ENCODE measurements at regions not wholly inside any gene's neighbourhood (a gene's known extent, or its start where the extent isn't known, plus 50 kb on each side); places are given as distances from the start of the nearest gene placed in this dataset.

- DNase-seq, result no peak
- Mint-ChIP-seq H3K27ac (ENCODE audit: unreplicated experiment) (no peak overlapping the region), H3K4me1 (ENCODE audit: low read depth, unreplicated experiment) (no peaks in the 10 kb centered on the region), H3K4me3 (ENCODE audit: low read depth, unreplicated experiment) (no peak overlapping the region), H3K9me3 (ENCODE audit: low read depth, unreplicated experiment) (peaks cover 10% of the 10 kb centered on the region), H3K36me3 (ENCODE audit: insufficient read depth, unreplicated experiment) (no peaks in the 10 kb centered on the region), H3K27me3 (ENCODE audit: unreplicated experiment) (no peaks in the 10 kb centered on the region)
- CTCF ChIA-PET, result no interaction called here
- TF ChIP-seq CTCF (IDR thresholded peaks at IDR 0.05; ENCODE audit: unreplicated experiment), result no peak
- intact Hi-C loops (cut with micrococcal nuclease; ENCODE audit: unreplicated experiment), result no loop called here
- BruUV-seq (replicated peaks), result no TSS peak
Measured at GRCh38 chr5:109247986-109248385, 161.8 kb downstream of the PJA2 start.

- DNase-seq, result no peak
- no peak overlapping the region for H3K27ac Mint-ChIP-seq (ENCODE audit: unreplicated experiment)
- H3K27me3 Mint-ChIP-seq (ENCODE audit: unreplicated experiment), result no peaks in the 10 kb centered on the region
- intact Hi-C loops (cut with micrococcal nuclease; ENCODE audit: unreplicated experiment), result no loop called here
- H3K36me3 Mint-ChIP-seq (ENCODE audit: insufficient read depth, unreplicated experiment), result no peaks in the 10 kb centered on the region
- BruUV-seq (replicated peaks), result no TSS peak
- CTCF ChIA-PET, result no interaction called here
- TF ChIP-seq CTCF (IDR thresholded peaks at IDR 0.05; ENCODE audit: unreplicated experiment), result no peak
- H3K4me3 Mint-ChIP-seq (ENCODE audit: low read depth, unreplicated experiment), result no peak overlapping the region
- H3K9me3 Mint-ChIP-seq (ENCODE audit: low read depth, unreplicated experiment), result peaks cover 10% of the 10 kb centered on the region
- no peaks in the 10 kb centered on the region for H3K4me1 Mint-ChIP-seq (ENCODE audit: low read depth, unreplicated experiment)
Measured at GRCh38 chr5:109246841-109247592, 162.8 kb downstream of the PJA2 start.

Data from Calu3 (cell line).